ENCODE measurements at regions not wholly inside any gene's neighbourhood (a gene's known extent, or its start where the extent isn't known, plus 50 kb on each side); places are given as distances from the start of the nearest gene placed in this dataset.
"Not testable (repeated sequence)": the region's sequence is repeated elsewhere in the genome, so short reads cannot be mapped to it uniquely, and the experiment has no call there.

DNA sequence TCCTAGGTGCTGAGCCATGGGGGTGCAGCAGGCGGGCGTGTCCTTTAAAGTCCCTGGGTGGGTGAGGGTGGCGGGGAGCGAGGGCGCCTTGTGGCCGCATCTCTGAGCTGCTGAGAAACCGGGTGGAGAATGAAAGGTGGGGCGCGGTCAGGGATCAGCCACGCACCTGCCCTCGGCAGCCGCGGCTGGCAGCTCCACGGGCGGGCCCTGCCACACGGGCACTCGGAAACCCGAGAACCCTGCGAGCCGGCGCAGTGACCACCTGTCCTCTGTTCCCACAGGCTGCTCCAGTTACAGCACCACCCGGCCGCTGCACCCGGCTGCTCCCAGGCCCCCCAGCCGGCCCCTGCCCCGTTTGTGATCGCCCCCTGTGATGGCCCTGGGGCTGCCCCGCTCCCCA lies 4400.5 kb upstream of the TPTE start:
- TF ChIP-seq, protein P1, sequence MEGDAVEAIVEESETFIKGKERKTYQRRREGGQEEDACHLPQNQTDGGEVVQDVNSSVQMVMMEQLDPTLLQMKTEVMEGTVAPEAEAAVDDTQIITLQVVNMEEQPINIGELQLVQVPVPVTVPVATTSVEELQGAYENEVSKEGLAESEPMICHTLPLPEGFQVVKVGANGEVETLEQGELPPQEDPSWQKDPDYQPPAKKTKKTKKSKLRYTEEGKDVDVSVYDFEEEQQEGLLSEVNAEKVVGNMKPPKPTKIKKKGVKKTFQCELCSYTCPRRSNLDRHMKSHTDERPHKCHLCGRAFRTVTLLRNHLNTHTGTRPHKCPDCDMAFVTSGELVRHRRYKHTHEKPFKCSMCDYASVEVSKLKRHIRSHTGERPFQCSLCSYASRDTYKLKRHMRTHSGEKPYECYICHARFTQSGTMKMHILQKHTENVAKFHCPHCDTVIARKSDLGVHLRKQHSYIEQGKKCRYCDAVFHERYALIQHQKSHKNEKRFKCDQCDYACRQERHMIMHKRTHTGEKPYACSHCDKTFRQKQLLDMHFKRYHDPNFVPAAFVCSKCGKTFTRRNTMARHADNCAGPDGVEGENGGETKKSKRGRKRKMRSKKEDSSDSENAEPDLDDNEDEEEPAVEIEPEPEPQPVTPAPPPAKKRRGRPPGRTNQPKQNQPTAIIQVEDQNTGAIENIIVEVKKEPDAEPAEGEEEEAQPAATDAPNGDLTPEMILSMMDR (IDR thresholded peaks at IDR 0.05): not testable (repeated sequence)
- not testable (repeated sequence) for TF ChIP-seq POLR2A (IDR thresholded peaks at IDR 0.05)
